ENCODE measurements at regions not wholly inside any gene's neighbourhood (a gene's known extent, or its start where the extent isn't known, plus 50 kb on each side); places are given as distances from the start of the nearest gene placed in this dataset.

DNA sequence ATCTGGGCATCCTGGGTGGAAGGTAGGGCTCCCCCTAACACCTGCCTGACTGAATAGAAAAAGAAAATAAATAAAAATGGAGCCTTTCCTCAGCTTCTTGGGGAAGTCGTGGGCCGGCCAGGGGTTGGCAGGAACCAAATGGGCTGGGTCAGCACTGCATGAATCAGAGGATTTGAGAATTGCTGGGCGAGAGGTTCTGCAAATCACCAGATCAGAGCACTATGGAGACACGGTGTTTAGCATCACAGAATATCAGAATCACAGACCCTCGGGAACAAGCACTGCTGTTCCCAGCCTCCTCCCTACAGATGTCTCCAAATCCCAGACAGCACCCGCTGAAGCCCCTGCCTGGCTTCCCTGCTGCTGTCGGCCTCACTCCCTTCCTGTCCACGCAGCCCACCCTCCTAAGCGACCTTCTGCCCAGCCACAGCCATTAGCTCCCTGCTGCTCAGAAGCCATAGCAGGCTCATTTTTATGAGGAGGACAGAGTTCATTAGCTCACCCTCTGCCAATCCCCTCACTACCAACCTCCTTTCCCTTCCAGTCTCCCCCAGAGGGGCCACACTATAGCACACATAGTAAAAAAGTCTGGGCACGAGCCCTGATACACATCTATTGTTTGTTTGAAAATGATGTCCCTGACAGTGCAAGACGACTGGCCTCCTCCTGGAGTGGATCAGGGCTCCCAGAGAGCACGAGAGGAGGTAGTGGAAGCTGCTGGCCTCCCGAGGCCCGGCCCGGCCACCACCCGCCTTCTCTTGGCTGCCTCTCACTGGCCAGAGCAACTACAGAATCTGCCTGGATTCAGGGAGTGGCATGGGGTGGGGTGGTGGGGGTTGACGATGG is 64.6 kb upstream of the TAF1B start:
- Mint-ChIP-seq H3K4me3 (no peak overlapping the region), H3K27ac (ENCODE audit: unreplicated experiment) (peak overlapping the region; percentile 78), H3K27me3 (ENCODE audit: low read depth) (no peaks in the 10 kb centered on the region), H3K4me1 (peaks cover 13% of the 10 kb centered on the region), H3K9me3 (peaks cover 6% of the 10 kb centered on the region), H3K36me3 (ENCODE audit: low read depth) (no peaks in the 10 kb centered on the region)
- DNase-seq (ENCODE audit: low read depth, low spot score): no peak
- TF ChIP-seq, protein P1, sequence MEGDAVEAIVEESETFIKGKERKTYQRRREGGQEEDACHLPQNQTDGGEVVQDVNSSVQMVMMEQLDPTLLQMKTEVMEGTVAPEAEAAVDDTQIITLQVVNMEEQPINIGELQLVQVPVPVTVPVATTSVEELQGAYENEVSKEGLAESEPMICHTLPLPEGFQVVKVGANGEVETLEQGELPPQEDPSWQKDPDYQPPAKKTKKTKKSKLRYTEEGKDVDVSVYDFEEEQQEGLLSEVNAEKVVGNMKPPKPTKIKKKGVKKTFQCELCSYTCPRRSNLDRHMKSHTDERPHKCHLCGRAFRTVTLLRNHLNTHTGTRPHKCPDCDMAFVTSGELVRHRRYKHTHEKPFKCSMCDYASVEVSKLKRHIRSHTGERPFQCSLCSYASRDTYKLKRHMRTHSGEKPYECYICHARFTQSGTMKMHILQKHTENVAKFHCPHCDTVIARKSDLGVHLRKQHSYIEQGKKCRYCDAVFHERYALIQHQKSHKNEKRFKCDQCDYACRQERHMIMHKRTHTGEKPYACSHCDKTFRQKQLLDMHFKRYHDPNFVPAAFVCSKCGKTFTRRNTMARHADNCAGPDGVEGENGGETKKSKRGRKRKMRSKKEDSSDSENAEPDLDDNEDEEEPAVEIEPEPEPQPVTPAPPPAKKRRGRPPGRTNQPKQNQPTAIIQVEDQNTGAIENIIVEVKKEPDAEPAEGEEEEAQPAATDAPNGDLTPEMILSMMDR (conservative IDR thresholded peaks at IDR 0.05): no peak

DNA sequence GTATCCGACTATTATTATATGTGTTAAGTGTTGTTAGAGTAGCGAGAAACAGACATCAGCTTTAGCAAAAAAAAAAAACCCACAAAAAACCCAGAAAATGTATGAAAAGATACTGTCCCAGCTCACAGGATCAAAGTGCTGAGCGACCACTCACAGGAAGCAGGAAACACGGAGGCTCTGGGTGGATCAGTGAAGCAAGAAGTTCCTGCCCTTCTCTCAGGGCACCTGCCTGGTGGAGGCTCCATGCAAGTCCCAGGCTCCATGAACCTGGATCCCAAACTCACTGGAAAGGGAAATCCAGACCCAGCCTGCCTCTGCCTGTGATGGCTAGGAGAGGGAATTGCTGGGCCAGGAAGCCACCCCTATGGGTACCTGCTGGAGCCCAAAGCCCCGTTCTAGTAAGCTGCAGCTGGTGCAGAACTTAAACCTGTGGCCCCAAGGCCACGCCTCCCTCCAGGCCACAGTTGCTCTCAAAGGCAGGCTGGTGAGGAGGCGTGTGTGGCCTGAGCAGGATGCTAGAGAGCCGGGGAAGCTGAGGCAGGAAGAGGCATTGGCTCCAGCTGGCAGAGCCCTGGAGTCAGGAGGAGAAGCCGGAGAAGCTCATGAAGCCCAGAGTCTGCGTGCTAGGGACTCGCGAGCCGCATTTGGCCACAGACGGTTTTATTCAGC is 63.5 kb upstream of the TAF1B start:
- H3K9me3 Mint-ChIP-seq: peaks cover 6% of the 10 kb centered on the region
- H3K36me3 Mint-ChIP-seq (ENCODE audit: low read depth): no peaks in the 10 kb centered on the region
- no peak for DNase-seq (ENCODE audit: low read depth, low spot score)
- peaks cover 9% of the 10 kb centered on the region for H3K4me1 Mint-ChIP-seq
- no peak overlapping the region for H3K4me3 Mint-ChIP-seq
- TF ChIP-seq, protein P1 (conservative IDR thresholded peaks at IDR 0.05): no peak
- peak overlapping the region; percentile 19 for H3K27ac Mint-ChIP-seq (ENCODE audit: unreplicated experiment)
- H3K27me3 Mint-ChIP-seq (ENCODE audit: low read depth): no peaks in the 10 kb centered on the region

DNA sequence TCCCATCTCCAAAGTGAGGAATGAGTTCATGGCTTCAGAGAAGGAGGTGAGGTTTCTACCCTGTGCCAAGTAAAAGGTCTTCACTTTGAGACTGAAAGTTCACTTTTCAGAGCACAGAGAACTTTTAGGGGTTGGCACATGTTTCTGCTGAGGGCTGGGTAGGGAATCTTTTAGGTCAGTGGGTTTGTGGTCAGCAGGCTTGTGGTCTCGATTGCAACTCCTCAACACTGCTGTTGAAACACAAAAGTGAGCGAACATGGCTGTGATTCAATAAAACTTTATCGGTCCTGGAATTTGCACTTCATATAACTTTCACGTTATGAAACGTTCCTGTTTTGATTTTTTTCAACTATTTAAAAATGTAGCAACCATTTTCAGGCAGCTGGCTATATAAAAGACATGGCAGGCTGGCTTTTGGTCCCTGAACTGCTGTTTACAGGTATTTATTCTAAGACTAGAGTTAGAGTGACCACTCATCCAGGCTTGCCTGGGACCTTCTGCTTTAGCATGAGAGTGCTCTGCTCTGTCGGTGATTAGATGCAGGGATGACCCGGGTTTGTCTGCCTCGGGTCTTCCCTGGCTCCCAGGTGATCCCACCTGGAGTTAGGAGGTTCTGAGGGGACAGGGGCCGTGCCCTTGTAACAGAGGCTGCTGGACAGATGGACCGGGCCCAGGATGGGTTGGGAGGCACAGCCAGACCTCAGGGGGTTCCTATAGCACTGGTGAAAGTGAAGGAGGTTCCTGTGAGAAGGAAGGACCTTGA is 62.7 kb upstream of the TAF1B start:
- TF ChIP-seq, protein P1 (conservative IDR thresholded peaks at IDR 0.05): no peak
- H3K4me1 Mint-ChIP-seq: peaks cover 9% of the 10 kb centered on the region
- DNase-seq (ENCODE audit: low read depth, low spot score): no peak
- H3K36me3 Mint-ChIP-seq (ENCODE audit: low read depth): no peaks in the 10 kb centered on the region
- no peaks in the 10 kb centered on the region for H3K27me3 Mint-ChIP-seq (ENCODE audit: low read depth)
- no peak overlapping the region for H3K27ac Mint-ChIP-seq (ENCODE audit: unreplicated experiment)
- H3K9me3 Mint-ChIP-seq: peaks cover 6% of the 10 kb centered on the region
- H3K4me3 Mint-ChIP-seq: no peak overlapping the region

DNA sequence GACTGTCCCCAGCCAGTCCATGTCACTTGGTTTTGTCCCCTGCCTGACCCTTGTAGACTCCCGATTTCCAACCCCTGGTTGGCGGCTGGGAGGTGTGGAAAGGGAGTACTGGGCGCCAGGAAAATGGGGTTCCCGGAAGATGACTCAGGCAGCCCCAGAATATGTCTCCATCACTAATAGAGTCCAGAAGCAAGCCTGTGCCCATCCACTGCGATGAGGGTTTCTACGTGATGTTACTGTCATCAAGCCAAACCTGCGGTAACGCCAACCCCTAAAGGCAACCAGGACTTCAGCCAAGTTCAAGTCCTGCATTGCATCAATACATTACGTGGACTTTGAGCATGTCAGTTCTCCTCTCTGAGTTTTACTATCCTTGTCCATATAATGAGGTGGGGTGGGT is 62.0 kb upstream of the TAF1B start:
- Mint-ChIP-seq H3K36me3 (ENCODE audit: low read depth) (no peaks in the 10 kb centered on the region), H3K27me3 (ENCODE audit: low read depth) (no peaks in the 10 kb centered on the region), H3K9me3 (peaks cover 6% of the 10 kb centered on the region), H3K4me3 (no peak overlapping the region), H3K4me1 (peaks cover 9% of the 10 kb centered on the region), H3K27ac (ENCODE audit: unreplicated experiment) (no peak overlapping the region)
- no peak for DNase-seq (ENCODE audit: low read depth, low spot score)
- TF ChIP-seq, protein P1 (conservative IDR thresholded peaks at IDR 0.05): no peak

DNA sequence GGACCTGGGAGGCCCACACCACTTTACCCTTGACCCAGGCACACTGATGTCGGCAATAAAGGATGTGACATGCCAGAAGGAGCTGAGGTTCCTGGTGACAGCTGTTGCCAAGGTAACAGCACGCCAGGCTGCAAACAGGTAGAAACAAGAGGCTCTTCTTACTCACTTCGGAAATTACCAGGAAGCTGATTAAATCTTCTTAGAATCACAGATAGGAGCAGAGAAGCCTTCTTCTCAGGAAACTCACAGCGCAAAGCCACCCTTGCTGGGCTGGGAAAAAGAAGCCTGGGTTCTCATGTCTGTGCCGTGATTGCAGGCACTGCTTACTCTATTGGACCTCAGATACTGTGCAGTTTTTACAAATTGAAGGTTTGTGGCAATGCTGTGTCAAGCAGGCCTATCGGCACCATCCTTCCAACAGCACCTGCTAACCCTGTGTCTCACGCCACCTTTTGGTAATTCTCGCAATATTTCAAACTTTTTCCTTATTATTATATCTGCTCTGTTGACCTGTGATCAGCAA is 61.0 kb upstream of the TAF1B start:
- Mint-ChIP-seq H3K27ac (ENCODE audit: unreplicated experiment) (no peak overlapping the region), H3K27me3 (ENCODE audit: low read depth) (no peaks in the 10 kb centered on the region), H3K4me3 (no peak overlapping the region), H3K36me3 (ENCODE audit: low read depth) (no peaks in the 10 kb centered on the region), H3K4me1 (peaks cover 9% of the 10 kb centered on the region), H3K9me3 (peaks cover 2% of the 10 kb centered on the region)
- TF ChIP-seq, protein P1 (conservative IDR thresholded peaks at IDR 0.05): no peak
- DNase-seq (ENCODE audit: low read depth, low spot score): no peak
